GM23338 (cell line): ENCODE measurements at regions not wholly inside any gene's neighbourhood (a gene's known extent, or its start where the extent isn't known, plus 50 kb on each side); places are given as distances from the start of the nearest gene placed in this dataset.

ENCODE experiments used
- ATAC-seq: fragments of 200-7000 bp; cut with Tn5 transposase; 3 replicates; pipeline ENCODE4 v1.9.1; 2020
- DNase-seq: peaks from one replicate; pipeline ENCODE4 v3.0.0-alpha.2; 2015; ENCODE audit warnings: low spot score
- H2AFZ ChIP-seq: fragments of 200-600 bp; sonication (generic); 2 replicates; pipeline ENCODE4 v1.8.0; 2016; ENCODE audit warnings: antibody characterized with exemption, mild to moderate bottlenecking, moderate library complexity
- H3F3A ChIP-seq: fragments of 200-600 bp; sonication (generic); replicated peaks from 2 replicates; pipeline ENCODE4 v1.8.0; 2017; ENCODE audit warnings: antibody characterized with exemption, mixed run types, low read depth
- H3K27ac ChIP-seq: fragments of 200-600 bp; sonication (generic); 2 replicates; pipeline ENCODE4 v1.6.1; 2016; ENCODE audit warnings: low read depth
- H3K27me3 ChIP-seq: fragments of 200-600 bp; sonication (generic); 2 replicates; pipeline ENCODE4 v1.8.0; 2016; ENCODE audit warnings: mild to moderate bottlenecking, mixed run types, moderate library complexity; ENCODE audit not compliant: insufficient read depth
- H3K36me3 ChIP-seq: fragments of 200-600 bp; sonication (generic); 2 replicates; pipeline ENCODE4 v1.8.0; 2016; ENCODE audit warnings: mild to moderate bottlenecking; ENCODE audit not compliant: insufficient read depth
- H3K4me1 ChIP-seq: fragments of 200-600 bp; sonication (generic); 2 replicates; pipeline ENCODE4 v1.8.0; 2016; ENCODE audit warnings: mild to moderate bottlenecking, moderate library complexity; ENCODE audit not compliant: insufficient read depth
- H3K4me2 ChIP-seq: fragments of 200-600 bp; sonication (generic); 2 replicates; pipeline ENCODE4 v1.7.1; 2017; ENCODE audit warnings: mixed run types
- H3K4me3 ChIP-seq: fragments of 200-600 bp; sonication (generic); 2 replicates; pipeline ENCODE4 v1.6.1; 2016; ENCODE audit warnings: mixed run types
- H3K79me2 ChIP-seq: fragments of 200-600 bp; sonication (generic); replicated peaks from 2 replicates; pipeline ENCODE4 v1.8.0; 2017; ENCODE audit warnings: mild to moderate bottlenecking; ENCODE audit not compliant: insufficient read depth
- H3K9me2 ChIP-seq: fragments of 200-600 bp; sonication (generic); 2 replicates; pipeline ENCODE4 v1.8.0; 2017; ENCODE audit not compliant: insufficient read depth
- H4K20me1 ChIP-seq: fragments of 200-600 bp; sonication (generic); replicated peaks from 2 replicates; pipeline ENCODE4 v1.8.0; 2017; ENCODE audit warnings: mild to moderate bottlenecking; ENCODE audit not compliant: insufficient read depth
- H3K27ac Mint-ChIP-seq: 2 replicates; pipeline ENCODE4 v1.8.0; 2020; ENCODE audit warnings: inconsistent platforms, mild to moderate bottlenecking, moderate library complexity, mixed read lengths
- H3K27me3 Mint-ChIP-seq: 3 replicates; pipeline ENCODE4 v1.8.0; 2022; ENCODE audit warnings: low read depth, mild to moderate bottlenecking, moderate library complexity, mixed read lengths, inconsistent platforms; ENCODE audit not compliant: insufficient read depth, poor library complexity
- H3K36me3 Mint-ChIP-seq: 3 replicates; pipeline ENCODE4 v1.8.0; 2021; ENCODE audit warnings: low read depth, mild to moderate bottlenecking, inconsistent platforms, moderate library complexity, mixed read lengths
- H3K4me1 Mint-ChIP-seq: 3 replicates; pipeline ENCODE4 v1.8.0; 2020; ENCODE audit warnings: mild to moderate bottlenecking, inconsistent platforms, mixed read lengths
- H3K4me3 Mint-ChIP-seq: 3 replicates; pipeline ENCODE4 v1.8.0; 2021; ENCODE audit warnings: moderate library complexity, mild to moderate bottlenecking, inconsistent platforms, mixed read lengths
- H3K9me3 Mint-ChIP-seq: 3 replicates; pipeline ENCODE4 v1.8.0; 2020; ENCODE audit warnings: moderate library complexity, mild to moderate bottlenecking, inconsistent platforms, mixed read lengths
- EZH2 ChIP-seq: fragments of 200-600 bp; sonication (generic); IDR thresholded peaks from one replicate; pipeline ENCODE4 v1.8.0; 2017; ENCODE audit warnings: antibody characterized with exemption, mild to moderate bottlenecking, low read depth; ENCODE audit not compliant: unreplicated experiment
- JUNB ChIP-seq: IDR thresholded peaks from one replicate; pipeline ENCODE4 v1.6.1; 2016; ENCODE audit warnings: antibody characterized with exemption; ENCODE audit not compliant: unreplicated experiment
- NANOG ChIP-seq: IDR thresholded peaks from 2 replicates; pipeline ENCODE4 v1.6.1; 2016; ENCODE audit warnings: antibody characterized with exemption, borderline replicate concordance
- STAT1 ChIP-seq: IDR thresholded peaks from one replicate; pipeline ENCODE4 v1.6.1; 2016; ENCODE audit warnings: antibody characterized with exemption; ENCODE audit not compliant: unreplicated experiment
- TF ChIP-seq, protein P1 (sequence below): fragments of 250-450 bp; sonication (Bioruptor Pico); IDR thresholded peaks from 2 replicates; pipeline ENCODE4 v1.5.0; 2020; ENCODE audit warnings: mild to moderate bottlenecking, moderate library complexity
- TF ChIP-seq, protein P2 (sequence below): IDR thresholded peaks from one replicate; pipeline ENCODE4 v1.6.1; 2018; ENCODE audit warnings: antibody characterized with exemption; ENCODE audit not compliant: unreplicated experiment

- H3K36me3 Mint-ChIP-seq: no peaks in the 10 kb centered on the region
- DNase-seq (peak; percentile 85), ATAC-seq (peak; percentile 94)
- Histone ChIP-seq H3K4me3 (peak overlapping the region; percentile 41), H3F3A (no peaks in the 10 kb centered on the region), H2AFZ (peak overlapping the region; percentile 83), H3K4me1 (peaks cover 25% of the 10 kb centered on the region), H4K20me1 (no peaks in the 10 kb centered on the region), H3K27me3 (no peaks in the 10 kb centered on the region), H3K27ac (peak overlapping the region; percentile 75; the same call in 1 of the 2 replicates), H3K4me2 (peak overlapping the region; percentile 73), H3K79me2 (no peaks in the 10 kb centered on the region), H3K9me2 (no peaks in the 10 kb centered on the region), H3K36me3 (no peaks in the 10 kb centered on the region)
- H3K27ac Mint-ChIP-seq: peak overlapping the region; percentile 58
- peaks cover 70% of the 10 kb centered on the region for H3K4me1 Mint-ChIP-seq
- H3K27me3 Mint-ChIP-seq: peaks cover 12% of the 10 kb centered on the region
- no peak for TF ChIP-seq STAT1
- TF ChIP-seq, protein P1, sequence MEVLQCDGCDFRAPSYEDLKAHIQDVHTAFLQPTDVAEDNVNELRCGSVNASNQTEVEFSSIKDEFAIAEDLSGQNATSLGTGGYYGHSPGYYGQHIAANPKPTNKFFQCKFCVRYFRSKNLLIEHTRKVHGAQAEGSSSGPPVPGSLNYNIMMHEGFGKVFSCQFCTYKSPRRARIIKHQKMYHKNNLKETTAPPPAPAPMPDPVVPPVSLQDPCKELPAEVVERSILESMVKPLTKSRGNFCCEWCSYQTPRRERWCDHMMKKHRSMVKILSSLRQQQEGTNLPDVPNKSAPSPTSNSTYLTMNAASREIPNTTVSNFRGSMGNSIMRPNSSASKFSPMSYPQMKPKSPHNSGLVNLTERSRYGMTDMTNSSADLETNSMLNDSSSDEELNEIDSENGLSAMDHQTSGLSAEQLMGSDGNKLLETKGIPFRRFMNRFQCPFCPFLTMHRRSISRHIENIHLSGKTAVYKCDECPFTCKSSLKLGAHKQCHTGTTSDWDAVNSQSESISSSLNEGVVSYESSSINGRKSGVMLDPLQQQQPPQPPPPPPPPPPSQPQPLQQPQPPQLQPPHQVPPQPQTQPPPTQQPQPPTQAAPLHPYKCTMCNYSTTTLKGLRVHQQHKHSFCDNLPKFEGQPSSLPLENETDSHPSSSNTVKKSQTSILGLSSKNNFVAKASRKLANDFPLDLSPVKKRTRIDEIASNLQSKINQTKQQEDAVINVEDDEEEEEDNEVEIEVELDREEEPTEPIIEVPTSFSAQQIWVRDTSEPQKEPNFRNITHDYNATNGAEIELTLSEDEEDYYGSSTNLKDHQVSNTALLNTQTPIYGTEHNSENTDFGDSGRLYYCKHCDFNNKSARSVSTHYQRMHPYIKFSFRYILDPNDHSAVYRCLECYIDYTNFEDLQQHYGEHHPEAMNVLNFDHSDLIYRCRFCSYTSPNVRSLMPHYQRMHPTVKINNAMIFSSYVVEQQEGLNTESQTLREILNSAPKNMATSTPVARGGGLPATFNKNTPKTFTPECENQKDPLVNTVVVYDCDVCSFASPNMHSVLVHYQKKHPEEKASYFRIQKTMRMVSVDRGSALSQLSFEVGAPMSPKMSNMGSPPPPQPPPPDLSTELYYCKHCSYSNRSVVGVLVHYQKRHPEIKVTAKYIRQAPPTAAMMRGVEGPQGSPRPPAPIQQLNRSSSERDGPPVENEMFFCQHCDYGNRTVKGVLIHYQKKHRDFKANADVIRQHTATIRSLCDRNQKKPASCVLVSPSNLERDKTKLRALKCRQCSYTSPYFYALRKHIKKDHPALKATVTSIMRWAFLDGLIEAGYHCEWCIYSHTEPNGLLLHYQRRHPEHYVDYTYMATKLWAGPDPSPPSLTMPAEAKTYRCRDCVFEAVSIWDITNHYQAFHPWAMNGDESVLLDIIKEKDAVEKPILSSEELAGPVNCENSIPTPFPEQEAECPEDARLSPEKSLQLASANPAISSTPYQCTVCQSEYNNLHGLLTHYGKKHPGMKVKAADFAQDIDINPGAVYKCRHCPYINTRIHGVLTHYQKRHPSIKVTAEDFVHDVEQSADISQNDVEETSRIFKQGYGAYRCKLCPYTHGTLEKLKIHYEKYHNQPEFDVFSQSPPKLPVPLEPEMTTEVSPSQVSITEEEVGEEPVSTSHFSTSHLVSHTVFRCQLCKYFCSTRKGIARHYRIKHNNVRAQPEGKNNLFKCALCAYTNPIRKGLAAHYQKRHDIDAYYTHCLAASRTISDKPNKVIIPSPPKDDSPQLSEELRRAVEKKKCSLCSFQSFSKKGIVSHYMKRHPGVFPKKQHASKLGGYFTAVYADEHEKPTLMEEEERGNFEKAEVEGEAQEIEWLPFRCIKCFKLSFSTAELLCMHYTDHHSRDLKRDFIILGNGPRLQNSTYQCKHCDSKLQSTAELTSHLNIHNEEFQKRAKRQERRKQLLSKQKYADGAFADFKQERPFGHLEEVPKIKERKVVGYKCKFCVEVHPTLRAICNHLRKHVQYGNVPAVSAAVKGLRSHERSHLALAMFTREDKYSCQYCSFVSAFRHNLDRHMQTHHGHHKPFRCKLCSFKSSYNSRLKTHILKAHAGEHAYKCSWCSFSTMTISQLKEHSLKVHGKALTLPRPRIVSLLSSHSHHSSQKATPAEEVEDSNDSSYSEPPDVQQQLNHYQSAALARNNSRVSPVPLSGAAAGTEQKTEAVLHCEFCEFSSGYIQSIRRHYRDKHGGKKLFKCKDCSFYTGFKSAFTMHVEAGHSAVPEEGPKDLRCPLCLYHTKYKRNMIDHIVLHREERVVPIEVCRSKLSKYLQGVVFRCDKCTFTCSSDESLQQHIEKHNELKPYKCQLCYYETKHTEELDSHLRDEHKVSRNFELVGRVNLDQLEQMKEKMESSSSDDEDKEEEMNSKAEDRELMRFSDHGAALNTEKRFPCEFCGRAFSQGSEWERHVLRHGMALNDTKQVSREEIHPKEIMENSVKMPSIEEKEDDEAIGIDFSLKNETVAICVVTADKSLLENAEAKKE (CRISPR knock-in tag): 0 out of 2 replicates have a peak, but pooled peaks have one; percentile 10
- TF ChIP-seq NANOG: no peak
- TF ChIP-seq JUNB: no peak
- no peak for TF ChIP-seq EZH2
- TF ChIP-seq, protein P2, sequence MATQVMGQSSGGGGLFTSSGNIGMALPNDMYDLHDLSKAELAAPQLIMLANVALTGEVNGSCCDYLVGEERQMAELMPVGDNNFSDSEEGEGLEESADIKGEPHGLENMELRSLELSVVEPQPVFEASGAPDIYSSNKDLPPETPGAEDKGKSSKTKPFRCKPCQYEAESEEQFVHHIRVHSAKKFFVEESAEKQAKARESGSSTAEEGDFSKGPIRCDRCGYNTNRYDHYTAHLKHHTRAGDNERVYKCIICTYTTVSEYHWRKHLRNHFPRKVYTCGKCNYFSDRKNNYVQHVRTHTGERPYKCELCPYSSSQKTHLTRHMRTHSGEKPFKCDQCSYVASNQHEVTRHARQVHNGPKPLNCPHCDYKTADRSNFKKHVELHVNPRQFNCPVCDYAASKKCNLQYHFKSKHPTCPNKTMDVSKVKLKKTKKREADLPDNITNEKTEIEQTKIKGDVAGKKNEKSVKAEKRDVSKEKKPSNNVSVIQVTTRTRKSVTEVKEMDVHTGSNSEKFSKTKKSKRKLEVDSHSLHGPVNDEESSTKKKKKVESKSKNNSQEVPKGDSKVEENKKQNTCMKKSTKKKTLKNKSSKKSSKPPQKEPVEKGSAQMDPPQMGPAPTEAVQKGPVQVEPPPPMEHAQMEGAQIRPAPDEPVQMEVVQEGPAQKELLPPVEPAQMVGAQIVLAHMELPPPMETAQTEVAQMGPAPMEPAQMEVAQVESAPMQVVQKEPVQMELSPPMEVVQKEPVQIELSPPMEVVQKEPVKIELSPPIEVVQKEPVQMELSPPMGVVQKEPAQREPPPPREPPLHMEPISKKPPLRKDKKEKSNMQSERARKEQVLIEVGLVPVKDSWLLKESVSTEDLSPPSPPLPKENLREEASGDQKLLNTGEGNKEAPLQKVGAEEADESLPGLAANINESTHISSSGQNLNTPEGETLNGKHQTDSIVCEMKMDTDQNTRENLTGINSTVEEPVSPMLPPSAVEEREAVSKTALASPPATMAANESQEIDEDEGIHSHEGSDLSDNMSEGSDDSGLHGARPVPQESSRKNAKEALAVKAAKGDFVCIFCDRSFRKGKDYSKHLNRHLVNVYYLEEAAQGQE: no peak
- H3K4me3 Mint-ChIP-seq: peak overlapping the region; percentile 63
- no peaks in the 10 kb centered on the region for H3K9me3 Mint-ChIP-seq
Measured at GRCh38 chr15:29345549-29346525, 76.2 kb upstream of the NSMCE3 start.
